GM18858 (cell line): ENCODE measurements at regions not wholly inside any gene's neighbourhood (a gene's known extent, or its start where the extent isn't known, plus 50 kb on each side); places are given as distances from the start of the nearest gene placed in this dataset.

Experiments used
- ATAC-seq: cut with Tn5 transposase; IDR thresholded peaks from one replicate; pipeline ENCODE4 v1.9.1; 2021; ENCODE audit not compliant: unreplicated experiment

DNA sequence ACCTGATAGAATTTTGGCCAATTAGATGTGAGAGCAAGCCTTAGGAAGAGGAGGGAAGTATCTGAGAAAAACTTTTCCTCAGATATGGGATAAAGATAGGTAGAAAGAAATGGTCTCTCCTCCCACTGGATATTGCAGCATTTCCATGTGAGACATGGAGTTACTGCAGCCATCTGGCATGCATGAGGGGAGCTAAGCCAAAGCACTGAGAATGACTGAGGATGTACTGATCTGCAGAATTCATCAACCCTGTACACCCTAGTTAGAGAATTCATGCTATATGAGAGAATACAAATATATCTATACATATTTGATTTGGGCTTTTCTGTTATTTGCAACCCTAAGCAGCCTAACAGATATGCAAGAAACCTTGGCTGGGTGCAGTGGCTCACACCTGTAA is 52.5 kb upstream of the RPL34 start:
- no peak for ATAC-seq

DNA sequence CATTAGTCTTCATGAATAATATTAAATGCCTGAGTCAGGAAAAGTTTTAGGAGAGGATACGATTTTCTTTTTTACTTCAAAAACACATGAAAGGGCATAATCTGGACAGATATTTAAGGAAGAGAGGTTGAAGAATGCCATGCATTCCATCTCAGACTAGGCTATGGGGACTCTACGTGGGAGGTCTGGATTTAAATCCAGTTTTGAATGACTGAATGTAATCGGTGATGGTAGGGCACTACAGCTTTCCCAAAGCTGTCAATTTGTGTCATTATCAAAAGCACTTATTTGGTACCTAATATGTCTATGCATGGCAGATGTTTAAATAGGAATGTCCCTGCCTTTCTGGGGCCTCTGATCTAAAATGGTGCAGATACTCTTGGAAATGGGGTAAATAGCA is 59.3 kb upstream of the RPL34 start:
- no peak for ATAC-seq

DNA sequence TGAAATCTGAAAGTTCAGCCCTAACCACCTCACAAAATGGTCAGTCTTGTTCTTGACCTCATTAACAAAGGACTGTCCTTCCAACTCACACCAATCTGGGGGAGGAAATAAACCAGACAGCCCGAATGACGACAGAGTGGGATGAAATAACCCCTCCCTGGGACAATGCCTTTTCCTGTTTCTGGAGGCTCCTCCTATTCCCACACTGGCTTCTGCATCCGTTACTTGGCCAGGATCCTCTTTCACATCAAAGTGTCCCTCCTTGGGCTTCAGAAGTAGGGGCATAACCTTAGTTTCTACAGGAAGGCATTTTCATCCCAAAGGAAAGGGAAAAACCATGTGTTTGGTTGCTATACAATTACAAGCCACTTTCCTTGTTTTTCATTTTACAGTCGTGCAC is 59.8 kb upstream of the RPL34 start:
- ATAC-seq: no peak

DNA sequence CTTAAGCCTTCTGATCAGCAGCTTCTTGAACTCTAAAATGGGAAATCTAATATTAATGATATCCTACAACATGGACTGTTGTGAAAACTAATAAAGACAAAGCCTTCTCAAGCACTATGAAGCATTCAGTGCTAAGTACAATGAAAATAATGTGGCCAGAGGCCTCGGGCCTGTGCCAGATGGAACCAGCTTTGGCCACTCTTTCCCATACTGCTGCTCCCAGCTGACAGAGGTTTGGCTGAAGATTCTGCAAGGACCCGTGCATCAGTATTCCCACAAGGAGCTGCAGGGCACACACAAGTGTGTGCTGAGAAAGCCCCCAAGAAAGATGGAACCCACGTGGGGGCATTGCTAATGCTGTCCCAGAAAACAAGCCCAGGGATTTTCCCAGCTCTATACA is 60.5 kb upstream of the RPL34 start:
- ATAC-seq: no peak

DNA sequence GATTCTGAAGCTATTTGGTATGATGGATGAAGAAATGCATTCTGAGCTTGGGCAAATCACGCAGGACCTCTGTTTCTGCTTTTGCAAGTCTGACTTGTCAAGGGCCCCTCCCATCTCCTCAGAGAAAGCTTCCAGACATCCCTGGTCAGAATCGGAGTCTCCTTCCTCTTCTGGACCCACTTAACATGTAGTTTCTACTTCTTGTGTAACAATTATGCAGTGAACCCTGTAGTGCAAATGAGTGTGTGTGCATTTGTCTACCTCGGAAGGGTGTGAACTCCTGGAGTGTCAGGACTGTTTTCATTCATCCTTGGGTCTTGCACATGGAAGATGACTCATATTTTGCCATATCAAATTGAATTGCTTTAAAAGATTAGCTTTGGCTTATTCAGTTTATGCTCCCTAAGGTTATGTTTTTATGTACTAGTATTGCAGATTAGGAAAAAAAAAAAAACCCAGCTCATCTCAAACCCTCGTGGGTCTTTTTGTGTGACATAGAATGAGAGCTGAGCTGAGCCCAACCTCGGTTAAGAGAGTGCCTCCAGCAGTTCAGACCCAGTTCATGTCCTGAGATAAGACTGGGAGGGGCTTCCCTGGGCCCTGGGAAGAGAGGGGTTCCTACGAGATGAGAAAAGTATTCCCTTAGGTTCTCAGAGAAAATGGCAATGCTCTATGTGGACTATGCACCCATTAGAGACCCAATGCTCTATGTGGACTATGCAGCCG is 61.1 kb upstream of the RPL34 start:
- no peak for ATAC-seq

DNA sequence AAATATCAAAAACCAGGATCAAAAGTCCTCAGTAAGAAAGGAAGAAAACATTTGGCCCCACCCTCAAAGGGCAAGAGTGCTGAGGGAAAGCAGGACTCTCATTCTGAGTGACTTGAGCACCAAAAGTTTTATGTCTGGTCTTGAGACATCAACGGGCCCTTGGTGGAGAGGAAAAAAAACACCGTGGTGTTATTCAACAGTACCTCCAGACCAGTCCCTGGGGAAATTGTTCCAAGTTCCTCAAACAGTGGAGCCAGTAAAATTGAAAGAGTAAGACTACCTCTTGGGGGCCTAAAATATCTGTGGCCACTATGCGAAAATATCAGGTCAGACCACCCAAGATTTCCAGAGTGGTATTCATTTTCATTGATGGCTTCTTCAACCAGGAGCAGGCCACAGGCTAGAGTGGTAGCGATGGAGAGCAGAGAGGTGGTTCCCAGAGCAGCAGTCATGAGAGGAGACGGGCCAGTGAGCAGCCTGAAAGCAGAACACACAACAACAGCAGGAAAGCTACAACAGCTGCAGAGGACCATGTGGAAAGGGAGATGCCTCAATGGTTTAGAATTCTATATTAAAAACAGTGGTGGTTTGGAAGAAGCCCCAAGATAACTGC is 63.7 kb upstream of the RPL34 start:
- ATAC-seq: peak; percentile 50

DNA sequence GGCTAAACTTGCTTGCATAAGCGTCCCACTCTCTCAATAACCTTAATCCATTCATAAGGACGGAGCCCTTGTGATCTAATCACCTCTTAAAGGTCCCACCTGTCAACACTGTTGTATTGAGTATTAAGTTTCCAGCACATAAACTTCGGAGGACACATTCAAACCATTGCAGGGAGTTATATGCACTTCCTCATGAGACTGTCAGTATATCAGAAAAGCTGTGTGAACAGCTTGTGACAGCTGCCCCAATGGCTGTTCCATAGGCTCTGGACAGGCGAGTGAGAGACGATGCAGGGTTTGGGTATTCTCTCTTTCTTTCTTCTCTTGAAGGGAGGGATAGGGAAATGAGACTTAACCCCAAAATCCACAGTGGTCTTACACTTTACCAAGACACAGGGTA is 64.2 kb upstream of the RPL34 start:
- no peak for ATAC-seq

DNA sequence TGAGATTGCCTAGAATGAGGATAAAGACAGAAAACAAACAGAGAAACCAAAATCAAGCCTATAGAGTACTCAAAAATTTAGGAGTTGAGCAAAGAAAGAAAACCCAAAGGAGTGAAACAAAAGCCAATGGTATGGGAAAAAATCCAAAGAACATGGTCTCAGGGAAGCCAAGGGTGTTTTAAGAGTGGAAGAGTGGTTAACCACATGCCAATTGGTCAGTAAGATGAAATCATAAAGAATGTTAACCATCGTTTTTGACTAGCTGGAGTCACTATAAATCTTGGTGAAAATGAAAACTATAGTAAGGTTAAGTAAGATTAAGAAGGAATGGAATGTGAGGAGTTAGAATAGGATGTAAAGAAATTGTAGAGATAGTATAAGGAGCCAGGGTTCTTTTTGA is 64.7 kb upstream of the RPL34 start:
- ATAC-seq: no peak

DNA sequence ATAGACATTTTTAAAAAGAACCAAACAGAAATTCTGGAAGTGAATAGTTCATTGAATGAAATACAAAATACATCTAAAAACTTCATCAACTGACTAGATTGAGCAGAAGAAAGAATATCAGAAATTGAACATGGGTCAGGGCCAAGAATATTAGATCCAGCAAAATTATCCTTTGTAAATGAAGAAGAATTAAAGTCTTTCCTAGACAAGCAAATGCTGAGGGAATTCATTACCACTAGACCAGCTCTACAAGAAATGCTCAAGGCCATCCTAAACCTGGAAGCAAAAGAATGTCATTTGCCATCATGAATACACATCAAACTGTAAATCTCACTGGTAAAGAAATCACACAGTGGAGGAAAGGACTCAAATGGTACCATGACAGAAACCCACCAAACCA is 72.7 kb upstream of the RPL34 start:
- no peak for ATAC-seq

DNA sequence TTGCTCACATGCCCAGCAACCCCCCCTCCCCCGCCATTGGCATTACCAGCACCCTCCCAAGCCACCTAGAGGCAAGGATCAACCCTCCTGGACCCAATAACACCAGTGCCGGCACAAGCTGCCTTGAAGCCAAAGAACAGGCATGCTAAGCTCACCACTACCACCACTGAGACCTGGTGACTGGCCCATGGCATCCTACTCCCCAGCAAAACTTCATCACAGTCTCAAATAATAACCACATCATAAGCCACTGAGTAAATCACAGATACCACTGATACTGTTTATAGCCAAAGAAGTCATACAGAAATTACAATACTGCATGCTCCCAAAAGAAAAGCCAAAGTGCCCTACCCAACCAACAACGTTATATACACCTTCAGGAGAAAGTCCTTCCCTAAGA is 73.6 kb upstream of the RPL34 start:
- no peak for ATAC-seq

DNA sequence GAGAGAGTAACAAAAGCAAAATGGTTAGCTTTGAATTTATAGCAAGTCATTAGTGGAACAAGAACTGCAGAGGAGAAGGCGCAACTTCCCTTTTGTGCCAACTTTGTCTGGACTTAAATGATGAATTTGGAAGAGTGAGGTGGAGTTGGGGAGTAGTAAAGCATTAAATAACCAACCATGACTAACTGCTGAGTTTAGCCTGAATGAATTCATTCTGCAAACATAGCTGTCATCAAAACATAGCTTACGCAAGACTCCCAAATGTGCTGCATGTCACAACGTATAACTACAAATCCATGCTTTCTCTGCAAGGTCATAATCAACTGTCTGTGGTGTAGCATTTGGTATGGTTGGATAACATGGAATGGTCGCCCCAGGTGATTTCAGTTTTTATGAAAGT is 75.9 kb upstream of the RPL34 start:
- no peak for ATAC-seq

DNA sequence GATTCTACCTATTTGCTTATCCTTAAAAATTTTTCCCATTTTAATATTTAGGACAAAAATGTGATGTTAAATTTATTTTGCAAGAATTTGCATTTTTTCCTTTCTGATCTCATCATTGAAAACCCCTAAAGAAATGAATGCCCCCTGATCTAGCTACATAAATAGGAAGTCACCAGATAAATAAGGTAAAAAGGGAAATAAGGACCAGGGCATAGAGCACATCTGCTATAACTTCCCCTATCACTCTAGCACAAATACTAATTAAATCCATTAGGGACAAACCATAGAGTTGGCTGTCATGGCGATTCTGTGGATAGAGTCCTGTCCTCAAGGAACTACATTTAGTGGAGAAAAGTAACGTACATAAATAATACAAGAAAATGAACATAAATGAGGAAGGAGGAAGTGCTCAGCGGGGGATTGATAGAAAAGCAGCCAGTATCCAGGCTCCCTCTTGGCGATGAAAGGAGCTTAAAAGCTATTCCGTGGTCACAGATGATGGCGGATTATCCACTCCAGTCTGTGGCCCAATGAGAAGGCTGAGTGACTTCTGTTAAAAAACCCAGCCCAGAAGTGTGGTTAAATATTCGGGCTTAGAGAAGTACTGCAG is 76.9 kb upstream of the RPL34 start:
- ATAC-seq: no peak

DNA sequence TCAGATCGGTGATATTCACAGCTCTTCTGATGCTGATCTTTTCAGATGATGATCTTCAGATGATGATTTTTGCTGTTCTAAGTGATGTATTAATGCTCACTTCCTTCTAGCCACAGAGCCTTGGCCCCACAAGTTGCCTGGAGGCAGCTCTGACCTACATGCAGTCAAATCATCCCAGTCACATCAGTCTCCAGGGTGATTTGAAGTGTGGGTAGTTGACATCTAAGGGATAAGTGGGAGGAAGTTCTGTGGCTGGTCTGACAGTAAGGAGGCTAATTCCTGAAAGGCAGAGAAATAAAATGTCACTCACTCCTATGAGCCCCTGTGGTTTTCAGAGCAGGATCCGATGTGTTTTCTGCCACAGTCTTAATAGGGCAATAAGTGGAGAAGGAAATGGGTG is 79.8 kb upstream of the RPL34 start:
- no peak for ATAC-seq

DNA sequence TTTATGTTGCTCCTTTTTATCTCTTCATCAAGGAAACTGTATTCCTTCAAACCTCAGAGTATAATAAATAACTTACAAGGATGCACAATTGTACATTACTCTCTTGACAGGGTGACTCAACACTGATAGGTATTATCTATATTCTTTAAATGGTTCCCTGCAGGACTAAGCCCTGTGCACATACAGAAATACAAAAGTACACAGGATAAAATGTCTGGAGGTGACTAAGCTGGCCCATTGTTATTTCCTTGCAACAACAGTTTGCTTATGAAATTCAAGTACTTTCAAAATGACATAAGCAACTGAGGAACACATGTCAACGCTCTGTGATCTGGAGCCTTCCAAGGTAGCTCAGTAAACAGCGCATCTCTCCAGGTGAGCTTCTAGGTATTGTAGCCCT is 83.8 kb upstream of the RPL34 start:
- no peak for ATAC-seq

DNA sequence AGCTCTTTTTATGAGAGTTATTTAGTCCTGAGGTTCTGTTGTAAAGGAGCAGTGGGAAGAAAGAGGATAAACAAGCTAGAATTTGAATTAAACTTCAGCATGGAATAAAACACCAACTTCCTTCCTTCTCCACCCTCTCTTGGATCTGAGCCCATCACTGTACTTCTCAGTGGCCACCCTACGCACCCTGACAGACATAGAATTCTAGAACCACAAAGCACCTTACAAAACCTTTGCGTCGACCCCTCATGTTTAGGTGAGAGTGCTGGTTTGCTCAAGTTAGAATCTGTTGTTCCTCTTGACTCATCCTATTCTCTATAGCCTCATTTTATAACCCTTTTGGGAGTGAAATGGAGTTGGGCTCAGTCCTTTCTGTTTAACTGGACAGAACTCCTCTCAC is 84.6 kb upstream of the RPL34 start:
- ATAC-seq: no peak

DNA sequence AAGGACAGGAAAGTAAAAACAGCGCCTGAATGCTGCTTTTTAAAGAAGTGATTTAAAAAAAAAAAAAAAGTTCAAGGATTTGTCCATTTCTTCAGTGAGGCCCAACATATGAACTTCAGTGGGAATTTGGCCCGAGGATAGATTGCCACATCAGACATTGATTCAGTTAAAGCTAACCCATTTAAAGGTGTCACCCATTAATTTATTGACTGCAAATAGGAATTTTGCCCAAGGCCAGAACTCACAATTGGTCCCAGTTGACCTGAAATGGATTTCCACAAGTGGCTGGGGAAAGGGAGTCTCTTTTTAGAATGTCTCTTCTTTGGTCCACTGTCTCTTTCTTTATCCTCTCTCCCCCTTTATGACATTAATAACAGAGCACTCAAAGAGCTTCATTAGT is 86.5 kb upstream of the RPL34 start:
- no peak for ATAC-seq

DNA sequence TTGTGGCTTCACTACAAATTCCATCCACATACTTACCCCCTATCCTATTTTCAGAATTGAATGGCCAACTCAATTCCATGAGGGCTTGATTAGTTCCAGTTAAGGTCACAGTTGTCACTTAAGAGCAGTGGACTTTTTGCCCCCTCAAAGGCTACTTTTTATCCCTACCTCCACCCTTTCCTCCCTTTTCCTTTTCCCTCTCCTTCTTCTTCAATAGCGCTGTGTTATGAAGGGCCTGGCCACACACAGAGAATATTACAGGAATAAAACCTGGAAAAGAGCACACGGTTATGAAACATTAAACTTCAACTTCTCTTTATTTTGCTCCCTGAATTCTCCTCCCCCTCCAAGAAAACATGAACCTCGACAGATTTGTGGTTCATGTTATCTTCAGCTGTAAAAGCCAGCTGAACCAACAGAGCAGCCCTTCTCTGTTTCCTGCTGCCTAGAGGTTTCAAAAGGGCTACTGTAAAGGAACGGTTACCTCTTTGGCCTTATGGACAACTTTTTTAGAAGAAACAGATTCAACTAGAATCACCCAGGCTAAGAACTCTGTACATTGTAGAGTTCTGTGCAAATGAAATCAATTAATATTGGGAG is 87.0 kb upstream of the RPL34 start:
- no peak for ATAC-seq

DNA sequence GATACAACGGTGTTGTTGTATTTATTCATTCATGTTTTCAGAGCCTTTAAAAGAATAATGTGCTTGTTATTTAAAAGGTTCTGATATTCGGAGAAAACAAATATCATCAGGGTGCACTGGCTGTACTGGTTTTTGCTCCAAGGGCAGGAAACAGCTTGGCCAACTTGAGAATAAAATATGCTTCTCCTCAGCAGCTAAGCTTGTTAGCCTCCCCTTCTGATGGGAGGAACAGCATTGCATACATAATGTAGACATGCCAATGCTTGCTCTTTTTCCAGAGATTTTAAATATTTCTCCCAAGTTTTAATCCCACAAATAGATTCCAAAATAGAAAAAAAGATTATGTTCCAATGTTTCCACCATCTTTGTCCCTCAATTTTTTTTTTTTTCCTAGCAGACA is 87.6 kb upstream of the RPL34 start:
- no peak for ATAC-seq

DNA sequence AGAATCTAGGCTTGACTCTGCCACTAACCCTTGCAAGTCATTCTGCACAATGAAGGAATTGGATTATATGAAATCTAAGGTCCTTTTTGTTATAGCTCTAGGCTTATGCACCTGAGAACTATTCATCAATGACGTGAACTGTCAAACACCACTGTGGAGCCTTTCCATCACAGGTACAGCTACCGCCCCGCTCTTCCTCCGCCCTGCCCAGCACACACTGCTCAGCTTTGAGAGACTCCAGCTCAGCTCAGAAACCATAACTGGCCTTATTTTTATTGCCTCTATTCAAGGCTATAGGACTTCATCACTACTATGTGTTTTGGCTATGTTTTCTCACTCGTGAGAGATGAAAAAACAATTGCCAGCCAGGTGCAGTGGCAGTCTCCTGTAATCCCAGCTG is 88.2 kb upstream of the RPL34 start:
- no peak for ATAC-seq

DNA sequence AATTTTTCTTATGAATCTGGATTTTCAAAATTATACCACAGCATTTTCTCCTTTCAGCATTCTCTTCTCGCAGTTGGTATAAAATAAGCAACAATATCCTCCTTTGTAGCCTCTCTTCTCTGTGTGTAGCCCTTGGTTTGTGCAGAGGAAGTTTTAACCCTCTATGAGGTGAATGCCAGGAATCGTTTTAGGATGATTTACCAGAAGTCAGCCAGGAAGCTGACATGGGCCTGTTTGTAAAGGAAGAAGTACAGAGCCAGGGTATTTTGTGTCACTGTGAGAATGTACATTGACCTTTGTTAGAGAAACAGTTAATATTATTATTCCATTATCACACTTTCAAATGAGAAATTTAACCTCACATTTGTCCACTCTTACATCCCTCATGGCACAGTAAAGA is 88.9 kb upstream of the RPL34 start:
- no peak for ATAC-seq

DNA sequence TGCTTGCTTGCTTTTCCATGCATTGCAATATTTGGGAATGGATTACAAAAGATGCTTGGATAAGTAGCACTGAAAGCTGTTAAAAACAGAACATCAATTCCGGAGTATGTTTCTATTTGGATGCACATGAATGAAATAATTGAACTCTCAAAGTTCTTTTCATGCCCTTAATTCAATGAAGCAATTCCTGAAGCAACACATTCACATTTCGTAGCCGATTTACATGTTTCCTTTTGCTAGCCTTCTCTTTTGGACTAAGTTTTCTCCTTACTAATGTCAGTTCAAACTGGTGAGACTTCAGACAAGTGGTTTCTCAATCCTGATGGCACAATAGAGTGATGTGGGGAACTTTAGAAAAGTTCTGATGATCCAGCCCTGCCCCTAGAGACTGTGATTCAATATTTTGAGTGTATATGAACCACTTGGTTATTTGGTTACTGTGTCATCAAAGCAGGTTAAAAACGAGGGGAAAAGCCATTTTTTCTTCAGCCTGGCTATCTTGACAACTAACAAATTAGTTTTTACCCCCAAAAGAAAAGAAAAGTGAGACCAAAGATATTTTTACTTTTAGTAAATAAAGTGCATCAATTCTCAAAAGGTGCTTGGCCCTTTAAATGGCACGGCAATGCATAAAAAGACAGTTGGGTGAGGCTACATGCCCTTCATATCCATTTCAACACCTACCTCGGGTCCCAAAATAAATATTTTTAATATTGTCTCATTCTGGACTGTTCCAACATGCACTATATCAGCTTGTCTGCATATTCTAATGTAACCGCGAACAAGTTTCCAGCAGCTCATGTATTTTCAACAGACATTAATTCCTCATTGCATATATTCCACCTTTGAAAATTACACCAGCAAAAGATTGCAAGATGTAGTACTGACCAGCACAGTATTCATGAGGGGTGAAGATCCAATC is 90.1 kb upstream of the RPL34 start:
- no peak for ATAC-seq
